ENCODE measurements at regions not wholly inside any gene's neighbourhood (a gene's known extent, or its start where the extent isn't known, plus 50 kb on each side); places are given as distances from the start of the nearest gene placed in this dataset.

GRCh38 chr10:88027570-88027969 is 164.1 kb downstream of the PTEN start:
- TF ChIP-seq ZNF274 (IDR thresholded peaks at IDR 0.05; ENCODE audit: low read length) (no peak), ZNF274 (tag by site-specific recombination; IDR thresholded peaks at IDR 0.05; ENCODE audit: borderline replicate concordance) (no peak), CTCF (tag by site-specific recombination; IDR thresholded peaks at IDR 0.05) (no peak), ELK4 (IDR thresholded peaks at IDR 0.05; ENCODE audit: borderline replicate concordance, low read depth, low read length) (no peak), ZNF140 (tag by site-specific recombination; IDR thresholded peaks at IDR 0.05) (no peak), ZNF558 (tag by site-specific recombination; IDR thresholded peaks at IDR 0.05) (no peak), REST (tag by site-specific recombination; IDR thresholded peaks at IDR 0.05) (no peak), KLF1 (tag by site-specific recombination; IDR thresholded peaks at IDR 0.05) (no peak), ZNF530 (tag by site-specific recombination; IDR thresholded peaks at IDR 0.05; ENCODE audit: low read depth) (no peak), YY1 (tag by site-specific recombination; IDR thresholded peaks at IDR 0.05) (no peak), SCRT2 (tag by site-specific recombination; IDR thresholded peaks at IDR 0.05) (no peak)
- TF ChIP-seq, protein P1, sequence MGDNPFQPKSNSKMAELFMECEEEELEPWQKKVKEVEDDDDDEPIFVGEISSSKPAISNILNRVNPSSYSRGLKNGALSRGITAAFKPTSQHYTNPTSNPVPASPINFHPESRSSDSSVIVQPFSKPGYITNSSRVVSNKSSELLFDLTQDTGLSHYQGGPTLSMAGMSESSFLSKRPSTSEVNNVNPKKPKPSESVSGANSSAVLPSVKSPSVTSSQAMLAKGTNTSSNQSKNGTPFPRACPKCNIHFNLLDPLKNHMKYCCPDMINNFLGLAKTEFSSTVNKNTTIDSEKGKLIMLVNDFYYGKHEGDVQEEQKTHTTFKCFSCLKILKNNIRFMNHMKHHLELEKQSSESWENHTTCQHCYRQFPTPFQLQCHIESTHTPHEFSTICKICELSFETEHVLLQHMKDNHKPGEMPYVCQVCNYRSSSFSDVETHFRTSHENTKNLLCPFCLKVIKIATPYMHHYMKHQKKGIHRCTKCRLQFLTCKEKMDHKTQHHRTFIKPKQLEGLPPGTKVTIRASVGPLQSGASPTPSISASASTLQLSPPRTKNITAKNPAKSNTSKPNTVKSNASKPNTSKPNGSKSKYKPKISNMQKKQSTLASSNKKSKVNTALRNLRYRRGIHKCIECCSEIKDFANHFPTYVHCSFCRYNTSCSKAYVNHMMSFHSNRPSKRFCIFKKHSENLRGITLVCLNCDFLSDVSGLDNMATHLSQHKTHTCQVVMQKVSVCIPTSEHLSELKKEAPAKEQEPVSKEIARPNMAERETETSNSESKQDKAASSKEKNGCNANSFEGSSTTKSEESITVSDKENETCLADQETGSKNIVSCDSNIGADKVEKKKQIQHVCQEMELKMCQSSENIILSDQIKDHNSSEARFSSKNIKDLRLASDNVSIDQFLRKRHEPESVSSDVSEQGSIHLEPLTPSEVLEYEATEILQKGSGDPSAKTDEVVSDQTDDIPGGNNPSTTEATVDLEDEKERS (tag by site-specific recombination; IDR thresholded peaks at IDR 0.05): no peak
- TF ChIP-seq, protein P2, sequence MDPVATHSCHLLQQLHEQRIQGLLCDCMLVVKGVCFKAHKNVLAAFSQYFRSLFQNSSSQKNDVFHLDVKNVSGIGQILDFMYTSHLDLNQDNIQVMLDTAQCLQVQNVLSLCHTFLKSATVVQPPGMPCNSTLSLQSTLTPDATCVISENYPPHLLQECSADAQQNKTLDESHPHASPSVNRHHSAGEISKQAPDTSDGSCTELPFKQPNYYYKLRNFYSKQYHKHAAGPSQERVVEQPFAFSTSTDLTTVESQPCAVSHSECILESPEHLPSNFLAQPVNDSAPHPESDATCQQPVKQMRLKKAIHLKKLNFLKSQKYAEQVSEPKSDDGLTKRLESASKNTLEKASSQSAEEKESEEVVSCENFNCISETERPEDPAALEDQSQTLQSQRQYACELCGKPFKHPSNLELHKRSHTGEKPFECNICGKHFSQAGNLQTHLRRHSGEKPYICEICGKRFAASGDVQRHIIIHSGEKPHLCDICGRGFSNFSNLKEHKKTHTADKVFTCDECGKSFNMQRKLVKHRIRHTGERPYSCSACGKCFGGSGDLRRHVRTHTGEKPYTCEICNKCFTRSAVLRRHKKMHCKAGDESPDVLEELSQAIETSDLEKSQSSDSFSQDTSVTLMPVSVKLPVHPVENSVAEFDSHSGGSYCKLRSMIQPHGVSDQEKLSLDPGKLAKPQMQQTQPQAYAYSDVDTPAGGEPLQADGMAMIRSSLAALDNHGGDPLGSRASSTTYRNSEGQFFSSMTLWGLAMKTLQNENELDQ (tag by site-specific recombination; IDR thresholded peaks at IDR 0.05; ENCODE audit: low read depth): no peak
